Progenitor cell of endocrine pancreas (in vitro differentiated cells): ENCODE measurements at regions not wholly inside any gene's neighbourhood (a gene's known extent, or its start where the extent isn't known, plus 50 kb on each side); places are given as distances from the start of the nearest gene placed in this dataset.
A peak's percentile ranks its signal among the peaks of the same experiment; 100 is the strongest.

ENCODE experiments used
- DNase-seq: peaks from one replicate; pipeline ENCODE4 v3.0.0; 2021; ENCODE audit warnings: low spot score; ENCODE audit not compliant: unreplicated experiment
- H3K27ac Mint-ChIP-seq: 2 replicates; pipeline ENCODE4 v1.8.0; 2021; ENCODE audit warnings: mild to moderate bottlenecking, moderate library complexity, mixed read lengths
- H3K27me3 Mint-ChIP-seq: 2 replicates; pipeline ENCODE4 v1.8.0; 2021; ENCODE audit warnings: mixed read lengths
- H3K36me3 Mint-ChIP-seq: 2 replicates; pipeline ENCODE4 v1.8.0; 2022; ENCODE audit warnings: mixed read lengths; ENCODE audit not compliant: insufficient read depth
- H3K4me1 Mint-ChIP-seq: 2 replicates; pipeline ENCODE4 v1.8.0; 2021; ENCODE audit warnings: low read depth, mixed read lengths
- H3K4me3 Mint-ChIP-seq: 2 replicates; pipeline ENCODE4 v1.8.0; 2021; ENCODE audit warnings: low read depth, mild to moderate bottlenecking, moderate library complexity, mixed read lengths
- H3K9me3 Mint-ChIP-seq: 2 replicates; pipeline ENCODE4 v1.8.0; 2021; ENCODE audit warnings: low read depth, mixed read lengths
- CTCF ChIP-seq: fragments of 200-600 bp; sonication (generic); IDR thresholded peaks from one replicate; pipeline ENCODE4 v1.5.0; 2021; ENCODE audit warnings: antibody characterized with exemption, mild to moderate bottlenecking; ENCODE audit not compliant: unreplicated experiment

DNA sequence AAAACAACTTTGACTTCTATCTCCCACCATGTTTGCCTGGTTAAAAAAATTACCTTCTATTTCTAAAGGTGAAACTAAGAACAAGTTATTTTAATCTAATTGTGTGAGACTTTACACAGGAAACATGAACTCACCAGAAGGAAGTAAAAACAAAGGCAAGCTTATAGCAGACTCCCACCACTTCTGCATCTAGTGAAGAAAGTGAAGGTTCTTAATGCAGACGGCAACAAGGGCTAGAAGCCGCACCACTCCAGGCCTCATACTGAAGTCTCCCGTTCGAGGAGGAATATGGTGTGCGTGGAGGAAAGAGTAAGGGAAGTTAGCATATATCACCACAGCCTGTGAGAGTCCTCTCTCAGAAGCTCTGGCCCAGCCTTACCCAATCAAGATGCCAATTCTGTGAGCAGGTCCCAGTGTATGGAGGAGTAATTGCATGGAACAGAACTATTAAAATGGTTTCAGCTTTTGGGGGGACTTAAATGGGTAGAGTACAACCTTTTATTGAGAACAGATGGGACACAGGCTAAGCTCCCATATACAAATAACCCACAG is 958.7 kb downstream of the BCL11A start:
- Mint-ChIP-seq H3K27me3 (no peaks in the 10 kb centered on the region), H3K27ac (no peak overlapping the region), H3K4me1 (peaks cover 5% of the 10 kb centered on the region), H3K36me3 (no peaks in the 10 kb centered on the region), H3K9me3 (no peaks in the 10 kb centered on the region), H3K4me3 (no peak overlapping the region)
- DNase-seq, result no peak
- no peak for TF ChIP-seq CTCF

DNA sequence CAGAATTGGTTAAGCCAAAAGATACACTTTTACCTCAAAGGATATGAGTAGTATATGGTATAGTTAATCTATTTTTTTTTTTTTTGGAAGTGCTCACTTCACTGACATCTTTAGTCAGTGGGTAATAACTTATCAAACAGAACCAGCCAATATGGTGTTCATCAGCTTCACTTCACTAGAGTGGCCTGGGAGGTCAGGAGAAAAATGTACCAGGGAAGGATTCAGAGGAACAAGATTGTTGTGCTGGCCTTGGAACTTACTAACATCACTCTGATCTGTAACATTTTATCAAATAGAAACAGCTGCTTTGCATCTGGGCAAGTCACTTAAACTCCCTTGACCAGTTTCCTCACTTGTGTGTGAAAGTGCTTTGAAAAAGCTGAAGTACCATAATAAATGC is 962.7 kb downstream of the BCL11A start:
- no peak for DNase-seq
- Mint-ChIP-seq H3K4me1 (peaks cover 25% of the 10 kb centered on the region), H3K27me3 (no peaks in the 10 kb centered on the region), H3K27ac (no peak overlapping the region), H3K36me3 (no peaks in the 10 kb centered on the region), H3K9me3 (no peaks in the 10 kb centered on the region), H3K4me3 (no peak overlapping the region)
- no peak for TF ChIP-seq CTCF

- TF ChIP-seq CTCF, result no peak
- Mint-ChIP-seq H3K4me3 (no peak overlapping the region), H3K27ac (peak overlapping the region; percentile 35), H3K9me3 (no peaks in the 10 kb centered on the region), H3K36me3 (no peaks in the 10 kb centered on the region), H3K27me3 (no peaks in the 10 kb centered on the region), H3K4me1 (peaks cover 28% of the 10 kb centered on the region)
- DNase-seq, result no peak
Observed at GRCh38 chr2:59589881-59590280, 963.6 kb downstream of the BCL11A start.

DNA sequence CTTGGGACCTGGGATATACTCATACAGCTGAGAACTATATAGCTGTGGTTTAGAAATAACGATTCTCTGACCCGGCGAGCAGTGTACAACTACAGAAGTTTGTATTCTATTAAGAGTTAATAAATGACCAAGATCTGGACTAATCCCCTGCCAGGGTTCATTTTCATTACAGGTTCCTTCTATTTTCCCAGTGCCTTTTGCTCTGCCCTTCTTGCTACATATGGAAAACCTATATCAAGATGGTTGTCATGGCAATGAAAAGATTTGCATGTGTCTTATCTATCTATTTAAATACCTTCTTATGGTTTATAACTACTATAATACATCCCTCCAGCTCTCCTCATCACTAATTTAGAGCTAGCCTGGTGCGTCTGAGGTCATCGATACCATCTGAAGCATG is 965.2 kb downstream of the BCL11A start:
- H3K4me3 Mint-ChIP-seq, result no peak overlapping the region
- DNase-seq, result no peak
- TF ChIP-seq CTCF, result no peak
- no peak overlapping the region for H3K27ac Mint-ChIP-seq
- H3K36me3 Mint-ChIP-seq, result no peaks in the 10 kb centered on the region
- peaks cover 2% of the 10 kb centered on the region for H3K9me3 Mint-ChIP-seq
- H3K27me3 Mint-ChIP-seq, result no peaks in the 10 kb centered on the region
- peaks cover 26% of the 10 kb centered on the region for H3K4me1 Mint-ChIP-seq

GRCh38 chr2:59586176-59586575 is 967.3 kb downstream of the BCL11A start:
- peaks cover 3% of the 10 kb centered on the region for H3K9me3 Mint-ChIP-seq
- H3K4me1 Mint-ChIP-seq, result peaks cover 26% of the 10 kb centered on the region
- no peak overlapping the region for H3K4me3 Mint-ChIP-seq
- no peaks in the 10 kb centered on the region for H3K36me3 Mint-ChIP-seq
- H3K27ac Mint-ChIP-seq, result no peak overlapping the region
- DNase-seq, result no peak
- no peaks in the 10 kb centered on the region for H3K27me3 Mint-ChIP-seq
- no peak for TF ChIP-seq CTCF
